H1 (cell line): ENCODE measurements at regions not wholly inside any gene's neighbourhood (a gene's known extent, or its start where the extent isn't known, plus 50 kb on each side); places are given as distances from the start of the nearest gene placed in this dataset.

Experiments used
- CTCF ChIP-seq, 3 experiments: IDR thresholded peaks; 1 replicate in 2 of 3; 2 replicates in 1 of 3; pipeline versions ENCODE4 v1.5.1 to v1.6.1; 2011; ENCODE audit warnings: low read length in 3 of 3, mild to moderate bottlenecking in 3 of 3, inconsistent platforms in 2 of 3, low read depth in 1 of 3, moderate library complexity in 1 of 3; ENCODE audit not compliant: insufficient read depth in 1 of 3; ENCODE audit errors: control extremely low read depth in 1 of 3
- JUN ChIP-seq: IDR thresholded peaks from 2 replicates; pipeline ENCODE4 v1.6.1; 2011; ENCODE audit warnings: low read depth, mild to moderate bottlenecking, improper control_type of control experiment, low read length
- RAD21 ChIP-seq, 2 experiments: IDR thresholded peaks in 1 of 2; conservative IDR thresholded peaks in 1 of 2; 2 replicates each; pipeline ENCODE4 v1.6.1; 2011; ENCODE audit warnings: low read depth in 2 of 2, low read length in 2 of 2, improper control_type of control experiment in 1 of 2, inconsistent platforms in 1 of 2, mild to moderate bottlenecking in 1 of 2, moderate library complexity in 1 of 2
- SUZ12 ChIP-seq: fragments of 200-600 bp; sonication (generic); IDR thresholded peaks from 2 replicates; pipeline ENCODE4 v1.6.1; 2012; ENCODE audit warnings: mild to moderate bottlenecking, inconsistent platforms, low read length, moderate library complexity, mixed read lengths

GRCh38 chr10:78109210-78109609 lies 75.5 kb downstream of the RPS24 start:
- TF ChIP-seq CTCF (IDR thresholded peaks at IDR 0.05; ENCODE audit: control extremely low read depth in 1 of 3, insufficient read depth in 1 of 3, low read depth in 1 of 3, low read length in 3 of 3) (peak in 2 of 3 experiments; percentile 16 to 44; a peak in 2 of 4 replicates), JUN (no peak), SUZ12 (no peak), RAD21 (IDR thresholded peaks at IDR 0.05 in 1 of 2, conservative IDR thresholded peaks at IDR 0.05 in 1 of 2; ENCODE audit: low read depth in 2 of 2, low read length in 2 of 2) (peak; percentile 23 to 47)
